Ishikawa (cell line): ENCODE measurements at regions not wholly inside any gene's neighbourhood (a gene's known extent, or its start where the extent isn't known, plus 50 kb on each side); places are given as distances from the start of the nearest gene placed in this dataset.

Experiments
- EP300 ChIP-seq: IDR thresholded peaks from 2 replicates; pipeline ENCODE4 v1.6.1; 2012; ENCODE audit warnings: borderline replicate concordance
- FOXM1 ChIP-seq: IDR thresholded peaks from 2 replicates; pipeline ENCODE4 v1.6.1; 2012; ENCODE audit warnings: low read depth, borderline replicate concordance
- NFIC ChIP-seq: IDR thresholded peaks from 2 replicates; pipeline ENCODE4 v1.6.1; 2012
- TEAD4 ChIP-seq: IDR thresholded peaks from 2 replicates; pipeline ENCODE4 v1.6.1; 2012
- YY1 ChIP-seq: IDR thresholded peaks from 2 replicates; pipeline ENCODE4 v1.6.1; 2012; ENCODE audit warnings: low read depth
- ZBTB7A ChIP-seq: IDR thresholded peaks from 2 replicates; pipeline ENCODE4 v1.6.1; 2012; ENCODE audit warnings: low read depth
- TF ChIP-seq, protein P1 (sequence below): IDR thresholded peaks from 2 replicates; pipeline ENCODE4 v1.6.1; 2012

GRCh38 chr18:40133253-40133652 is 1821.8 kb upstream of the PIK3C3 start:
- TF ChIP-seq YY1 (no peak), EP300 (no peak), FOXM1 (no peak), TEAD4 (no peak), NFIC (no peak), ZBTB7A (no peak)
- TF ChIP-seq, protein P1, sequence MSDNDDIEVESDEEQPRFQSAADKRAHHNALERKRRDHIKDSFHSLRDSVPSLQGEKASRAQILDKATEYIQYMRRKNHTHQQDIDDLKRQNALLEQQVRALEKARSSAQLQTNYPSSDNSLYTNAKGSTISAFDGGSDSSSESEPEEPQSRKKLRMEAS, result no peak
